Type B pancreatic cell (in vitro differentiated cells): ENCODE measurements at regions not wholly inside any gene's neighbourhood (a gene's known extent, or its start where the extent isn't known, plus 50 kb on each side); places are given as distances from the start of the nearest gene placed in this dataset.

Source experiments
- DNase-seq: peaks from one replicate; pipeline ENCODE4 v3.0.0; 2021; ENCODE audit warnings: mixed read lengths; ENCODE audit not compliant: unreplicated experiment; ENCODE audit errors: extremely low spot score
- H3K27ac Mint-ChIP-seq: 2 replicates; pipeline ENCODE4 v1.8.0; 2021; ENCODE audit warnings: mild to moderate bottlenecking, mixed read lengths
- H3K27me3 Mint-ChIP-seq: 2 replicates; pipeline ENCODE4 v1.8.0; 2021; ENCODE audit warnings: mixed read lengths
- H3K36me3 Mint-ChIP-seq: 2 replicates; pipeline ENCODE4 v1.8.0; 2021; ENCODE audit warnings: mixed read lengths
- H3K4me1 Mint-ChIP-seq: one replicate; pipeline ENCODE4 v1.8.0; 2021; ENCODE audit warnings: mixed read lengths; ENCODE audit not compliant: unreplicated experiment
- H3K4me3 Mint-ChIP-seq: 2 replicates; pipeline ENCODE4 v1.8.0; 2021; ENCODE audit warnings: mild to moderate bottlenecking, mixed read lengths
- H3K9me3 Mint-ChIP-seq: 2 replicates; pipeline ENCODE4 v1.8.0; 2021; ENCODE audit warnings: mixed read lengths
- TF ChIP-seq, protein P1 (sequence below): fragments of 200-600 bp; sonication (generic); conservative IDR thresholded peaks from 2 replicates; pipeline ENCODE4 v1.5.0; 2021; ENCODE audit warnings: antibody characterized with exemption, mild to moderate bottlenecking

DNA sequence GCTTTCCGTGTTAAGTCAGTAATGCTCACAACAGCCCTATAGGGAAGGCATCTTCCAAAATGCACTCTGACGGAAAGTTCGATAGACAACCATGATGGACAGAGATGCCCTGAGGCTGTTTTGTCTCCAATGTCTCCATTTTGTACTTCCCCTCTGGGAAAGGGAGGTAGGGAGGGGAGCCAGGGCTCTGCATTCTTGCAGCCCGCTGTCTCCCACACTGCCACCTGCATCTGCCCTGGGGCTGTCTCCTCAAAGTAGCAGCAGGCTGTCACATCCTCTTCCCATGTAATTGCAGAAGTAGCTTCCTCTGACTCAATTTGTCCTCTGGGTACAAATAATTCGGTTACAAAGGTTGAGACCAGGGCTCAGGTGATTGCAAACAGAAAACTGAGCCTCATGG, 131.4 kb downstream of the GPAM start:
- H3K27ac Mint-ChIP-seq = no peak overlapping the region
- no peak for DNase-seq
- peaks cover 35% of the 10 kb centered on the region for H3K27me3 Mint-ChIP-seq
- TF ChIP-seq, protein P1, sequence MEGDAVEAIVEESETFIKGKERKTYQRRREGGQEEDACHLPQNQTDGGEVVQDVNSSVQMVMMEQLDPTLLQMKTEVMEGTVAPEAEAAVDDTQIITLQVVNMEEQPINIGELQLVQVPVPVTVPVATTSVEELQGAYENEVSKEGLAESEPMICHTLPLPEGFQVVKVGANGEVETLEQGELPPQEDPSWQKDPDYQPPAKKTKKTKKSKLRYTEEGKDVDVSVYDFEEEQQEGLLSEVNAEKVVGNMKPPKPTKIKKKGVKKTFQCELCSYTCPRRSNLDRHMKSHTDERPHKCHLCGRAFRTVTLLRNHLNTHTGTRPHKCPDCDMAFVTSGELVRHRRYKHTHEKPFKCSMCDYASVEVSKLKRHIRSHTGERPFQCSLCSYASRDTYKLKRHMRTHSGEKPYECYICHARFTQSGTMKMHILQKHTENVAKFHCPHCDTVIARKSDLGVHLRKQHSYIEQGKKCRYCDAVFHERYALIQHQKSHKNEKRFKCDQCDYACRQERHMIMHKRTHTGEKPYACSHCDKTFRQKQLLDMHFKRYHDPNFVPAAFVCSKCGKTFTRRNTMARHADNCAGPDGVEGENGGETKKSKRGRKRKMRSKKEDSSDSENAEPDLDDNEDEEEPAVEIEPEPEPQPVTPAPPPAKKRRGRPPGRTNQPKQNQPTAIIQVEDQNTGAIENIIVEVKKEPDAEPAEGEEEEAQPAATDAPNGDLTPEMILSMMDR = no peak
- no peaks in the 10 kb centered on the region for H3K36me3 Mint-ChIP-seq
- H3K4me3 Mint-ChIP-seq = no peak overlapping the region
- no peaks in the 10 kb centered on the region for H3K9me3 Mint-ChIP-seq
- peaks cover 11% of the 10 kb centered on the region for H3K4me1 Mint-ChIP-seq

DNA sequence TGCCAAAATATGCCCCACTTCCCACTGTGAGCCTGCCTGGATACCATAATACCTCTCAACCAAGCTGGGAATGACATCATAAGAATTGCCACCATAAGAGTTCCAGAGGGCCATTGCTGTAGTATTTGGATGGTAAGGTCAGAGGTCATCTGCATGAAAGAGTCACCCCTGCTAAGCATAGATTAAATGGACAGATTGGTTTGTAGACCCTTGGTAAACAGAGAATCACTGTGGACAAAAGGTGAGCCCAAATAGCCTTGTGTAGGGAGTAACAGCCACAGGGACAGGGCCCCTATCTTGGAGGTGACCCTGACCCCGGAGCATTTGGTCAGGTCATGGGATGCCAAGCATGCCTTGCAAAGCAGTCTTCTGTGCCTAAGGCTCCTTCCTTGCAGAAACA, 129.7 kb downstream of the GPAM start:
- H3K27me3 Mint-ChIP-seq = peaks cover 26% of the 10 kb centered on the region
- no peak overlapping the region for H3K4me3 Mint-ChIP-seq
- TF ChIP-seq, protein P1 = no peak
- no peaks in the 10 kb centered on the region for H3K36me3 Mint-ChIP-seq
- no peak for DNase-seq
- no peak overlapping the region for H3K27ac Mint-ChIP-seq
- no peaks in the 10 kb centered on the region for H3K9me3 Mint-ChIP-seq
- H3K4me1 Mint-ChIP-seq = peaks cover 5% of the 10 kb centered on the region

GRCh38 chr10:112054516-112054915, 129.0 kb downstream of the GPAM start:
- no peak for DNase-seq
- H3K27me3 Mint-ChIP-seq = peaks cover 26% of the 10 kb centered on the region
- no peaks in the 10 kb centered on the region for H3K36me3 Mint-ChIP-seq
- TF ChIP-seq, protein P1 = no peak
- no peaks in the 10 kb centered on the region for H3K9me3 Mint-ChIP-seq
- H3K27ac Mint-ChIP-seq = no peak overlapping the region
- H3K4me1 Mint-ChIP-seq = peaks cover 5% of the 10 kb centered on the region
- no peak overlapping the region for H3K4me3 Mint-ChIP-seq

GRCh38 chr10:112057072-112057471, 126.5 kb downstream of the GPAM start:
- H3K4me1 Mint-ChIP-seq = peaks cover 5% of the 10 kb centered on the region
- no peaks in the 10 kb centered on the region for H3K9me3 Mint-ChIP-seq
- H3K27me3 Mint-ChIP-seq = peaks cover 25% of the 10 kb centered on the region
- no peak for DNase-seq
- no peak overlapping the region for H3K27ac Mint-ChIP-seq
- H3K36me3 Mint-ChIP-seq = no peaks in the 10 kb centered on the region
- TF ChIP-seq, protein P1 = no peak
- no peak overlapping the region for H3K4me3 Mint-ChIP-seq

DNA sequence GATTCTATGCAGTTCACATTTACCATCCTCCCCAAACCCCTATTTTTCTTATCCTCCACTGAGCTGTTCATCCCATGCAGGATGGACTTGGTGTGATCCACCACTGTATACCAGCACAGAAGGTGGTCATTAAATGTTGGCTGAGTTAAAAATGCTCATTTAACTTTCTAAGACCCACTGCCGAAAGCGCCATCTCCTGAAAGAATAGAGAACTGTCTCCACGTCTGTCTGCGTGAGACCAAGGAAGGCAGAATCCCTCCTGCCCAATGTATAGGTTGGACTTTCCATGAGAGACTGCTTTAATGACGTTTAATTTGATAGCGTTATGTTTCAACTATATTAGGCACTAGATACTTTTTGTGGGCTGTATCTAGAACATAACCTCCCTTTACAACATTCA, 124.3 kb downstream of the GPAM start:
- Mint-ChIP-seq H3K4me1 (peaks cover 5% of the 10 kb centered on the region), H3K4me3 (no peak overlapping the region), H3K36me3 (no peaks in the 10 kb centered on the region), H3K27ac (no peak overlapping the region), H3K27me3 (peaks cover 20% of the 10 kb centered on the region), H3K9me3 (no peaks in the 10 kb centered on the region)
- DNase-seq = no peak
- TF ChIP-seq, protein P1 = no peak

GRCh38 chr10:112071596-112072133, 111.9 kb downstream of the GPAM start:
- no peak overlapping the region for H3K27ac Mint-ChIP-seq
- DNase-seq = no peak
- H3K27me3 Mint-ChIP-seq = peaks cover 12% of the 10 kb centered on the region
- no peak overlapping the region for H3K4me3 Mint-ChIP-seq
- TF ChIP-seq, protein P1 = no peak
- no peaks in the 10 kb centered on the region for H3K4me1 Mint-ChIP-seq
- H3K9me3 Mint-ChIP-seq = no peaks in the 10 kb centered on the region
- H3K36me3 Mint-ChIP-seq = no peaks in the 10 kb centered on the region
